ENCODE measurements at regions not wholly inside any gene's neighbourhood (a gene's known extent, or its start where the extent isn't known, plus 50 kb on each side); places are given as distances from the start of the nearest gene placed in this dataset.

DNA sequence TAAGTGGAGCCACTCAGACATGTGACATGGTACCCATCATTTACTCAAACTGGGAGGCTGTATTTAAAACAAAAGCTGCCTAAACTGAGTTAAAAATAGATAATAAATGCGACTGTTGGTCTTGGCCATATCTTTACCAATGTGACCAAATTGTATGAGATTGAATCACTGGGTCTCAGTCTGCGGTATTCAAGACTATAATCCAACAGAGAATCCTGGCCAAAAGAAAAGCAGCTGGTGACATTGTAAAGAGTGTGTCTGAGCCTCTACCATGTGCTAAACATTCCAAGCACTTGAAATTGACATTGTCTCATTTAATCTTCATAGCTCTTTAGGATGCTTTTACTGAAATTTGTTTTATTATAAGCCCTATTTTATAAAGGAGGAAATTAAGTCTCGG, 282.6 kb downstream of the ZNF608 start:
- TF ChIP-seq, protein P1, sequence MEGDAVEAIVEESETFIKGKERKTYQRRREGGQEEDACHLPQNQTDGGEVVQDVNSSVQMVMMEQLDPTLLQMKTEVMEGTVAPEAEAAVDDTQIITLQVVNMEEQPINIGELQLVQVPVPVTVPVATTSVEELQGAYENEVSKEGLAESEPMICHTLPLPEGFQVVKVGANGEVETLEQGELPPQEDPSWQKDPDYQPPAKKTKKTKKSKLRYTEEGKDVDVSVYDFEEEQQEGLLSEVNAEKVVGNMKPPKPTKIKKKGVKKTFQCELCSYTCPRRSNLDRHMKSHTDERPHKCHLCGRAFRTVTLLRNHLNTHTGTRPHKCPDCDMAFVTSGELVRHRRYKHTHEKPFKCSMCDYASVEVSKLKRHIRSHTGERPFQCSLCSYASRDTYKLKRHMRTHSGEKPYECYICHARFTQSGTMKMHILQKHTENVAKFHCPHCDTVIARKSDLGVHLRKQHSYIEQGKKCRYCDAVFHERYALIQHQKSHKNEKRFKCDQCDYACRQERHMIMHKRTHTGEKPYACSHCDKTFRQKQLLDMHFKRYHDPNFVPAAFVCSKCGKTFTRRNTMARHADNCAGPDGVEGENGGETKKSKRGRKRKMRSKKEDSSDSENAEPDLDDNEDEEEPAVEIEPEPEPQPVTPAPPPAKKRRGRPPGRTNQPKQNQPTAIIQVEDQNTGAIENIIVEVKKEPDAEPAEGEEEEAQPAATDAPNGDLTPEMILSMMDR (IDR thresholded peaks at IDR 0.05), result no peak
- no peak for TF ChIP-seq EZH2 (IDR thresholded peaks at IDR 0.05; ENCODE audit: borderline replicate concordance, insufficient read depth, low read depth, low read length, poor library complexity, severe bottlenecking)
